Astrocyte (in vitro differentiated cells and primary cell): ENCODE measurements at regions not wholly inside any gene's neighbourhood (a gene's known extent, or its start where the extent isn't known, plus 50 kb on each side); places are given as distances from the start of the nearest gene placed in this dataset.

Experiments
- CTCF ChIP-seq: IDR thresholded peaks from 2 replicates; pipeline ENCODE4 v1.5.1; 2011; ENCODE audit warnings: low read depth, mild to moderate bottlenecking, inconsistent platforms, low read length, moderate library complexity; ENCODE audit not compliant: insufficient read depth
- EZH2 ChIP-seq: IDR thresholded peaks from 2 replicates; pipeline ENCODE4 v1.6.1; 2012; ENCODE audit warnings: mild to moderate bottlenecking, low read length, inconsistent platforms; ENCODE audit not compliant: insufficient read depth

DNA sequence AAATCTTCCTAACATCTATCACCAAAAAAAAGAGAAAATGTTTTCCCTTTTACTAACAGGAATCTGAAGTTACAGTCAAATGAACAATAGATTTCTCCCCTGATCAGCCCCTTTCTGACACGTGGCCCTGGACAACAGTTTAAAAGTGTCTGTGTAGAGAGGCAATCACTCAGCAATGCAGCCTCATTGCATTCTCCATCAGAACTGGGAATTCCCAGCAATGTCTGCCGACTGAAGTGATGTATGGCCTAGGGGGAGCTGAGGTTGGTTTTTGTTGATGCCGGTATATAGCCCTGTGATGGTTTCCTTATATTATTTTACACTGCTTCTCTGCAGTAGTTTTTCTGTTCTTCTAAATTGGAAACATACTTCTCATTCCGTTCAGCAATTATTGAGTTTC lies 904.3 kb upstream of the CDH8 start:
- TF ChIP-seq CTCF (no peak), EZH2 (no peak)
